ENCODE measurements at regions not wholly inside any gene's neighbourhood (a gene's known extent, or its start where the extent isn't known, plus 50 kb on each side); places are given as distances from the start of the nearest gene placed in this dataset.

DNA sequence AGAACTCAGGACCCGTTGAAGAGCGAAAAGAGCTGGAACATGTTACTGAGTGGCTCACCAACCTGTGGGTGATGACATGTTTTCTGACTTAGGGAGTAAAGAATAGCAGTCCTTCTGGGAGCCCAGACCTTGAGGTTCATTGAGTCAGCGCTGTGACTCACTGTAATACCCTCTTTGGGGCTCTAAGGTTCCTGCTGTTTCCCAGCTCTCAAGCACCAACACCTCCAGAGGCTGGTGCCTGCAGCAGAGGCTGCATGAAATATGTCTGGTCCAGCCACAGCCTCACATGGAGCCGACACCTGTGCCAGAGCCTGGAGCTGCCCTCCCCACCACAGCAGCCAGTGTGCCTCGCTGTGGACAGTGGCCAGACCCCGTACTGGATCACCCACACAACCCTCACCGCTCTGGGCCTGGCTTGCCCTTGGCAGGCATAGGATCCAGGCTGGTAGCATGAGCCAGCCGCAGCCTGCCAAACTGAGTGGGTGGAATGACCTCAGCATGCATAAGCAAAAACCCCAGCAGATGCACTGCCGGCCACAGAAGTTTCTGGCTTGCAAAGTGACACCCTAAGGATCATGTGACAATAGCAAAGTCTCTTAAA lies 143.5 kb upstream of the MRPS30 start:
- Histone ChIP-seq H2AK9ac (replicated peaks; ENCODE audit: low read depth, low read length, poor library complexity) (no peak overlapping the region), H3K4ac (ENCODE audit: low read depth, low read length) (no peak overlapping the region), H4K5ac (ENCODE audit: low read depth, low read length) (no peak overlapping the region), H2AK5ac (ENCODE audit: low read depth, low read length) (no peak overlapping the region), H3K4me1 (ENCODE audit: control insufficient read depth, insufficient read depth, low read length) (no peaks in the 10 kb centered on the region), H3K4me3 (ENCODE audit: insufficient read depth, low read depth, low read length) (no peak overlapping the region), H3K14ac (replicated peaks; ENCODE audit: low read depth, low read length) (no peak overlapping the region), H2BK20ac (ENCODE audit: low read depth, low read length) (no peak overlapping the region), H3K9me1 (ENCODE audit: insufficient read depth, low read length) (no peaks in the 10 kb centered on the region), H2BK15ac (ENCODE audit: low read depth, low read length) (no peak overlapping the region), H3K36me3 (ENCODE audit: control insufficient read depth, insufficient read depth, low read length) (no peaks in the 10 kb centered on the region), H3K79me1 (ENCODE audit: low read depth in 1 of 2, low read length in 2 of 2) (no peaks in the 10 kb centered on the region), H2AFZ (replicated peaks; ENCODE audit: low read length, poor library complexity) (no peak overlapping the region), H3K56ac (ENCODE audit: extremely low read depth, insufficient read depth, low read length) (no peak overlapping the region), H3K27me3 (ENCODE audit: control insufficient read depth, insufficient read depth, low read length) (no peaks in the 10 kb centered on the region), H3K23ac (ENCODE audit: low read depth, low read length) (no peak overlapping the region), H3K18ac (ENCODE audit: low read depth, low read length) (no peak overlapping the region), H3K9ac (ENCODE audit: low read depth, low read length) (no peak overlapping the region), H3K27ac (ENCODE audit: insufficient read depth, low read length) (no peak overlapping the region), H2BK120ac (ENCODE audit: low read depth, low read length) (no peak overlapping the region), H3K9me3 (ENCODE audit: control insufficient read depth, insufficient read depth, low read length) (peaks cover 4% of the 10 kb centered on the region; the same call in 1 of the 2 replicates), H3K4me2 (ENCODE audit: low read depth, low read length) (no peak overlapping the region), H4K8ac (ENCODE audit: low read depth in 2 of 2, low read length in 2 of 2) (no peak overlapping the region), H2BK5ac (ENCODE audit: low read depth, low read length, poor library complexity, severe bottlenecking) (no peak overlapping the region), H4K91ac (ENCODE audit: insufficient read depth, low read depth, low read length) (no peak overlapping the region), H4K20me1 (ENCODE audit: insufficient read depth, low read length) (no peaks in the 10 kb centered on the region)
- intact Hi-C loops (cut with micrococcal nuclease) = no loop called here
- no peak for DNase-seq
- TF ChIP-seq POLR2A (IDR thresholded peaks at IDR 0.05; ENCODE audit: low read depth, low read length) (no peak), MAFK (IDR thresholded peaks at IDR 0.05; ENCODE audit: low read depth, low read length) (no peak), FOS (IDR thresholded peaks at IDR 0.05; ENCODE audit: low read depth, low read length) (no peak), SMC3 (IDR thresholded peaks at IDR 0.05; ENCODE audit: low read depth, low read length) (no peak), NFE2L2 (IDR thresholded peaks at IDR 0.05; ENCODE audit: low read depth, low read length) (no peak), RAD21 (IDR thresholded peaks at IDR 0.05; ENCODE audit: low read length) (no peak), BHLHE40 (IDR thresholded peaks at IDR 0.05; ENCODE audit: low read depth, low read length) (no peak), CEBPB (IDR thresholded peaks at IDR 0.05; ENCODE audit: low read depth, low read length) (no peak), MXI1 (IDR thresholded peaks at IDR 0.05; ENCODE audit: borderline replicate concordance, low read depth, low read length) (no peak), RCOR1 (IDR thresholded peaks at IDR 0.05; ENCODE audit: insufficient replicate concordance, low read length) (no peak), MAZ (IDR thresholded peaks at IDR 0.05; ENCODE audit: borderline replicate concordance, low read depth, low read length) (no peak), RFX5 (IDR thresholded peaks at IDR 0.05; ENCODE audit: low read depth, low read length) (no peak), CHD1 (IDR thresholded peaks at IDR 0.05; ENCODE audit: low read depth, low read length) (no peak)
- TF ChIP-seq, protein P1, sequence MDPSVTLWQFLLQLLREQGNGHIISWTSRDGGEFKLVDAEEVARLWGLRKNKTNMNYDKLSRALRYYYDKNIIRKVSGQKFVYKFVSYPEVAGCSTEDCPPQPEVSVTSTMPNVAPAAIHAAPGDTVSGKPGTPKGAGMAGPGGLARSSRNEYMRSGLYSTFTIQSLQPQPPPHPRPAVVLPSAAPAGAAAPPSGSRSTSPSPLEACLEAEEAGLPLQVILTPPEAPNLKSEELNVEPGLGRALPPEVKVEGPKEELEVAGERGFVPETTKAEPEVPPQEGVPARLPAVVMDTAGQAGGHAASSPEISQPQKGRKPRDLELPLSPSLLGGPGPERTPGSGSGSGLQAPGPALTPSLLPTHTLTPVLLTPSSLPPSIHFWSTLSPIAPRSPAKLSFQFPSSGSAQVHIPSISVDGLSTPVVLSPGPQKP (IDR thresholded peaks at IDR 0.05; ENCODE audit: borderline replicate concordance, low read depth, low read length) = no peak
- TF ChIP-seq, protein P2, sequence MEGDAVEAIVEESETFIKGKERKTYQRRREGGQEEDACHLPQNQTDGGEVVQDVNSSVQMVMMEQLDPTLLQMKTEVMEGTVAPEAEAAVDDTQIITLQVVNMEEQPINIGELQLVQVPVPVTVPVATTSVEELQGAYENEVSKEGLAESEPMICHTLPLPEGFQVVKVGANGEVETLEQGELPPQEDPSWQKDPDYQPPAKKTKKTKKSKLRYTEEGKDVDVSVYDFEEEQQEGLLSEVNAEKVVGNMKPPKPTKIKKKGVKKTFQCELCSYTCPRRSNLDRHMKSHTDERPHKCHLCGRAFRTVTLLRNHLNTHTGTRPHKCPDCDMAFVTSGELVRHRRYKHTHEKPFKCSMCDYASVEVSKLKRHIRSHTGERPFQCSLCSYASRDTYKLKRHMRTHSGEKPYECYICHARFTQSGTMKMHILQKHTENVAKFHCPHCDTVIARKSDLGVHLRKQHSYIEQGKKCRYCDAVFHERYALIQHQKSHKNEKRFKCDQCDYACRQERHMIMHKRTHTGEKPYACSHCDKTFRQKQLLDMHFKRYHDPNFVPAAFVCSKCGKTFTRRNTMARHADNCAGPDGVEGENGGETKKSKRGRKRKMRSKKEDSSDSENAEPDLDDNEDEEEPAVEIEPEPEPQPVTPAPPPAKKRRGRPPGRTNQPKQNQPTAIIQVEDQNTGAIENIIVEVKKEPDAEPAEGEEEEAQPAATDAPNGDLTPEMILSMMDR (conservative IDR thresholded peaks at IDR 0.05; ENCODE audit: low read depth, low read length) = no peak
- TF ChIP-seq, protein P3, sequence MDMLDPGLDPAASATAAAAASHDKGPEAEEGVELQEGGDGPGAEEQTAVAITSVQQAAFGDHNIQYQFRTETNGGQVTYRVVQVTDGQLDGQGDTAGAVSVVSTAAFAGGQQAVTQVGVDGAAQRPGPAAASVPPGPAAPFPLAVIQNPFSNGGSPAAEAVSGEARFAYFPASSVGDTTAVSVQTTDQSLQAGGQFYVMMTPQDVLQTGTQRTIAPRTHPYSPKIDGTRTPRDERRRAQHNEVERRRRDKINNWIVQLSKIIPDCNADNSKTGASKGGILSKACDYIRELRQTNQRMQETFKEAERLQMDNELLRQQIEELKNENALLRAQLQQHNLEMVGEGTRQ (IDR thresholded peaks at IDR 0.05; ENCODE audit: low read depth, low read length) = no peak
- no peak for ATAC-seq (ENCODE audit: low read depth)
- no TSS peak for BruUV-seq (replicated peaks)
- ChIA-PET CTCF (no interaction called here), POLR2A (ENCODE audit: unreplicated experiment) (no interaction called here)
- in situ Hi-C loops (cut with MboI; ENCODE audit: low sequenced_read_pairs) = no loop called here
- dilution Hi-C loops (cut with HindIII; ENCODE audit: low sequenced_read_pairs, unreplicated experiment) = no loop called here
- WGBS, 2 experiments (ENCODE audit: extremely low coverage in 2 of 2, insufficient read length in 1 of 2) = 20% methylated on average over 1 of the region's 9 CpGs; no CpG with 5 or more reads in 1 of the 2 experiments

All from IMR-90 (cell line).